Lower leg skin (tissue), 4 donors: ENCODE measurements at regions not wholly inside any gene's neighbourhood (a gene's known extent, or its start where the extent isn't known, plus 50 kb on each side); places are given as distances from the start of the nearest gene placed in this dataset.

Experiments
- DNase-seq, 2 donors: peaks; one replicate each; pipeline ENCODE4 v3.0.0-alpha.2; 2019; ENCODE audit warnings: low spot score in 2 of 2
- H3K4me3 ChIP-seq: fragments of 200-600 bp; sonication (generic); 2 replicates; pipeline ENCODE4 v1.5.1; 2017; ENCODE audit warnings: mild to moderate bottlenecking, low read depth; ENCODE audit not compliant: poor library complexity, severe bottlenecking
- CTCF ChIP-seq, 3 donors: fragments of 450-650 bp; IDR thresholded peaks; one replicate each; pipeline ENCODE4 v1.5.1; 2016; ENCODE audit warnings: antibody characterized with exemption in 3 of 3, mild to moderate bottlenecking in 3 of 3, moderate library complexity in 2 of 3
- POLR2A ChIP-seq, 2 donors: fragments of 450-650 bp; IDR thresholded peaks; one replicate each; pipeline ENCODE4 v1.6.1; 2016 to 2017; ENCODE audit warnings: antibody characterized with exemption in 2 of 2, mild to moderate bottlenecking in 1 of 2, moderate library complexity in 1 of 2
- WGBS, 2 donors: methylation state at CpG; one replicate each; pipeline ENCODE4 v1.1.5; 2018; 5-methylcytosine and 5-hydroxymethylcytosine counted together
- intact Hi-C: fragments of 100-400 bp; cut with DNase I; formaldehyde crosslinking; loops from one replicate; pipeline ENCODE4 v1.15.0; 2023; ENCODE audit warnings: low total_unique reads

GRCh38 chr16:86772671-86773353, 194.5 kb downstream of the FOXL1 start:
- intact Hi-C loops, result no loop called here
- H3K4me3 ChIP-seq, result no peak overlapping the region
- DNase-seq, result no peak
- TF ChIP-seq CTCF (IDR thresholded peaks at IDR 0.05) (no peak), POLR2A (IDR thresholded peaks at IDR 0.05) (no peak)
- WGBS, 2 donors, result 42 to 51% methylated on average over 15 to 16 of the region's 16 CpGs

DNA sequence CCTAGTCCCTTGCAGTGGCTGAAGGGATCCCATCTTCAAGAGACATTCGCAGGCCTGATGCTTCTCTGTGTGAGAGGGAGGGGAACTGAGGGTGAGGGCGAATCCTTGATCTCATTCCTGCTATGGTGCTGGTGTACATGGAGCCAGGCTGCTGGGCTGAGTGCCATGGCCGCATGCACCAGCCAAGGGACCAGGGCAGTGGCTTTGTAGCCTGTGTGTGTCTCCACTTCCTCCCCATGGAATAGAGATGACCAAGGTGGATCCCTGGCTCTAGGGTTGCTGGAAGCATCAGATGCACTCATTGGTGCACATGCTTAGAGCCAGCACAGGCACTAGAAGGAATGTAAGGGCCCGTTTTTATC, 195.0 kb downstream of the FOXL1 start:
- no peak for TF ChIP-seq POLR2A (IDR thresholded peaks at IDR 0.05)
- TF ChIP-seq CTCF (IDR thresholded peaks at IDR 0.05), result no peak
- DNase-seq, result no peak
- intact Hi-C loops, result no loop called here
- 61 to 77% methylated on average over 4 of the region's 4 CpGs for WGBS, 2 donors
- H3K4me3 ChIP-seq, result no peak overlapping the region

DNA sequence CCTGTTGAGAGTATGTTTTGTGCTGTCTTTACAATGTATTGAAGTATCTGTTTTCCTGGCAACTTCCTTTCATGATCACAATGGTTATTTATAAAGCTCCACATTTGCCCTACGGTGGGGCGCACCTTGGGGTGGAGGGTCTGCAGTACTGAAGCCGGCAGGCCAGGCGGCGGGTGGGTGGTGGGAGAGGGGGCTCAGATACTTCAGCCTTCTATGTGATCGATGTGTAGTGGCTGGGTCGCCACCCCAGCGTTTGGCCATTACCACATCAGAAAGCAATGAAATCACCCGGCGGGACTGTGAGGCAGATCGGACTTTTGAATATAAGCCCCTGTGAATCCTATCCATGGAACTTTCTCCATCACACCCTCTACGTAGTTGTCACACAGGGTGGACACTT, 196.6 kb downstream of the FOXL1 start:
- H3K4me3 ChIP-seq, result no peak overlapping the region
- 89 to 94% methylated on average over 12 of the region's 12 CpGs for WGBS, 2 donors
- TF ChIP-seq CTCF (IDR thresholded peaks at IDR 0.05) (no peak), POLR2A (IDR thresholded peaks at IDR 0.05) (no peak)
- DNase-seq, result peak in 1 of 2 donors; percentile 69
- intact Hi-C loops, result no loop called here

- intact Hi-C loops, result no loop called here
- no peak for TF ChIP-seq CTCF (IDR thresholded peaks at IDR 0.05)
- TF ChIP-seq POLR2A (IDR thresholded peaks at IDR 0.05), result no peak
- H3K4me3 ChIP-seq, result no peak overlapping the region
- DNase-seq, result peak in 1 of 2 donors; percentile 76
- 47 to 49% methylated on average over 13 to 14 of the region's 14 CpGs for WGBS, 2 donors
Observed at GRCh38 chr16:86775511-86775921, 197.2 kb downstream of the FOXL1 start.

DNA sequence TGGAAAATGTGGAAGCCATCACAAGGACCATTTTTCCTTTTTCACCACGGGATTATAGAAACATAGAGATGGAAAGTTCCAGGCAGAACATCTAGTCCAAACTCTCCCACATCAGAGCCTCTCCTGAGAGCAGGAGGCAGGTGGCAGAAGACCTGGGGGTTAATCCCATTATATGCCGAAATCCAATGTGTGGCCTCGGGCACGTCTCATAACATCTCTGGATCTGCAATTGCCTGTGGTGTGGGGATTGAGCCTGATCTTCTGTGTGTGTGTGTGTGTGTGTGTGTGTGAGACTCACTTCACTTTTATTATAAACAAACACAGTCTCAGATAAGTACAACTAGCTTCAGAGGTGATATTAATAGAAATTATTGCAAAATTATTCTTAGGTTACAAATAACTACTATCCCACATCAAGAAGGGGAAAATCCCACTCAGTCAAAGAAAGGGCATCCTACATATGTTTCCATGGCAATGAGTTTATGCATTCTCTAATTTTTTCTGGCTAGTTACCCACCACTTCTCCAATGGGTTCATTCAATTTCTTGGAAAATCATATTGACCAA, 199.1 kb downstream of the FOXL1 start:
- H3K4me3 ChIP-seq, result no peak overlapping the region
- DNase-seq, result no peak
- WGBS, 2 donors, result 76 to 78% methylated on average over 4 of the region's 4 CpGs
- intact Hi-C loops, result no loop called here
- TF ChIP-seq CTCF (IDR thresholded peaks at IDR 0.05) (no peak), POLR2A (IDR thresholded peaks at IDR 0.05) (no peak)
